NCI-H748 (cell line): ENCODE measurements at regions not wholly inside any gene's neighbourhood (a gene's known extent, or its start where the extent isn't known, plus 50 kb on each side); places are given as distances from the start of the nearest gene placed in this dataset.

Source experiments
- DNase-seq: peaks from one replicate; lab custom pipeline; 2025; ENCODE audit not compliant: unreplicated experiment; lab: John Stamatoyannopoulos, UW

DNA sequence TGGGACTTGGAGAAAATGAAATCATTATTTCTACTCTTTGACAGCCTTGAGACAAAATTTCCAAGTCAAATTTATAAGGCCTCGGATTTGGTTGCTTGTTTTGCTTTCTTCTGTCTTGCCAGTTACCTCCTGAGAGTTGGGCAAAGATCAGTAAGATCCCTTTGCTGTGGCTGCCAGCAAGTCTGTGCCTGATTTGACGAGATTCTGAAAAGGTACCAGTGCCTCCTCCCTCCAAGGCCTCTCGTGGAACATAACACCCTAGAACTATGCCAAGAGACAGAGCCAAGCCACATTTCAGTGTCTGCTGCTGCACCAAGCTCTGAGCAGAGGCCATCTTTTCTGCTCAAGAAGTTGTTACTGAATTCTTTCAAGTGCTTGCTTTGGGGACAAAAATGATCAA lies 61.0 kb downstream of the GTPBP8 start:
- no peak for DNase-seq

DNA sequence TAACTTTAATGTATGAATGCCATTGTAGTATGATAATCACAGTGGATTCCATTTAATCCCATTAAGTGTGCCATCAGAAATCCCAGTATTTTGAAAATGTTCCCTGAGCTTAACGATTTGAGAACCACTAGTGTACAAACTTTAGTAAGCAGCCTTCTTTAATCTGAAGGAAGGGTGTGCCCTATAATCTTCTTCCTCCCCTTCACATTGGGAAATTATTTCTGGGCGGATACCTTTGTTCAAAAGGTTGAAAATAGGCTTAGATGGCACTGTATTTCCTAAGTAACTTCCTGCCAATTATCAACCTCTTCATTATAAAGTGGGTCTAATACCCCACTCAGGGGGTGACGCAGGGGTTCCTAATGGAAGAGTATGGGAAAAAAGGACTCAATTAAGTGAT lies 62.4 kb downstream of the GTPBP8 start:
- DNase-seq: no peak

DNA sequence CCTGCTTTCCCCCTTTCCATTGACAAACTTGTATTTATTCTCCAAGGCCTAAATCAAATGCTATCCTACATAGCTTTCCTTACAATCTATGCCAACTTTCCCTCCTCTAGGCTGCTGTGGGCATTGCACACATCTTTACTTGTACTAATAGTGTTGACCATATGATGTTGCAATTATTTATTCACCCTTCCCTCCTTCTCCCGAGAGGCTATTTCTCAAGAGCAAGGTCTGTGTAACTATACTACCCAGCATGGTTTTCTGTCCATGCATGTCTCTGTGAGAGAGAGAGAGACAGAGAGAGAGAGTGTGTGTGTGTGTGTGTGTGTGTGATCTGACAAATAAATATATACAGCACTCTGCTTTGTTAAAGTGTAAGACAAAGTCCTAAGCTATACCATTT lies 63.8 kb downstream of the GTPBP8 start:
- no peak for DNase-seq

DNA sequence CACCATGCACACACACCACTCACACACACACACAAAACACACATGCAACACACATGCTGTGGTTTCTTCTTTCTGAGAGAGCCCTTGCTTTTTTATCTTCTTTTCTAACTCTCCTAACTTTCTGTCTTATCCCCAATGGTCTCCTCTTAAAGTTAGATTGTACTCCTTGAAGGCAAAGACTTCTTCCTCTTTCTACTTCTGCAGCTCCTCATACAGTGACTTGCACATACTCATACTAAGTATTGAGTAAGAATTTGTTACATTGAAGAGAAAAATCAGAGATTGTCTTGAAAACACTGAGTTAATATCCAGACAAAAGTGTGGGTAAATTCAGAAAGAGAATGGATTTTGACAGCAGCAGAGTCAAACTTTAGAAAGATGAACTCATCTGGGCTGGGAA lies 64.4 kb downstream of the GTPBP8 start:
- no peak for DNase-seq

DNA sequence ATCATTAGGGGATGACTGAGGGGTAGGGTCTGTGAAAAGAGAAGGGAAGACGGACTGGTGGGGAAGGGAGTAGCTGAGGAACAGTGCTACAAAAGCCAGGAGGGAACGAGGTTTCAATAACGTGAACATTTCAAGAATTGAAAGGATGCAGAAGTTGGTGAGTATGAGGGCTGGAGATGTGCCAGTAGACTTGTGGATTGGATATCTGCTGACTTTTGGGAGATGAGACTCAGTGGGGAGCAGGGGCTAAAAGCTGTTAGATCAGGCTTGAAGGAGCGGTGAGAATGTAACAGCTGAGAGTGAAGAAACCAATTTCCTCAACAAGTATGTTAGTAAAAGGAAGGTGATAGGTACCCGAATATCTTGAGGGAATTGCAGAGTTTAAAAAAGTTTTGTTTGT lies 65.2 kb downstream of the GTPBP8 start:
- no peak for DNase-seq

DNA sequence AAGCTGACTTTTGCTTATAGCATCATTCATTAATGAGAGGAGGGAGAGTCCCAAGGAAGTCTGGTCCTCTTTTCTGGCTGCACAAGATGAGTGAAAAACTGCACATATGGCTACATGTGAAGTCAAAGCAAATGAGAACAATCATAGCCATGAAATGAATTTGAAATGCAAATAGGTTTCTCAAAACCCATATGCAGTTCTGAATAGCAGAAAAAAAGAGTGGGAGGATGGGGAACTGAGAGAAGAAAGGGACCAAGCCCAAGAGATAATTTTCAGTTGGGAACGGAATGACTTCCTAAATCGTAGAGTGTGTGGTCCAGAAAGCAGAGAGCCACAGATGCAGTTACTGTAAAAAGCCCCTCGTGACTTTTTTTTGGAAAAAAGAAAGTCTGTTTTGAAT lies 66.3 kb downstream of the GTPBP8 start:
- no peak for DNase-seq

DNA sequence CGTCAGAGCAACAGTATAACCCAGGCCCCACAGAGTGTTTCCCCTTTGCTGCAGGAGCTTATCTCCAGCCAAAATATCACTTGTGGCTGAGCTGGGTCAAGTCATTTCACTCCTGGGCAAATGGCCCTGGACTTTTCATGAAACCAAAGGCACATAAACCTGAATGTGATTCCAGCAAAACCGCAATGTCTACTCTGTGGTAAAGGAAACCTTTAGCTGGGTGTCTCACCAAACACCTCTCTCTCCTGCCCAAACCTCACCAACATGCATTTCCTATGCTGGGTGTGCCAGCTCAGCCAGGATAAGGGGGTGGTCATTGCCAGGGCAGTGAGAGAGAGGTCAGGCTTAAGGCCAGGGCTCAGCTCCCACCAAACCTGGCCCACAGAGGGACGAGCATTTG lies 67.4 kb downstream of the GTPBP8 start:
- DNase-seq: no peak

DNA sequence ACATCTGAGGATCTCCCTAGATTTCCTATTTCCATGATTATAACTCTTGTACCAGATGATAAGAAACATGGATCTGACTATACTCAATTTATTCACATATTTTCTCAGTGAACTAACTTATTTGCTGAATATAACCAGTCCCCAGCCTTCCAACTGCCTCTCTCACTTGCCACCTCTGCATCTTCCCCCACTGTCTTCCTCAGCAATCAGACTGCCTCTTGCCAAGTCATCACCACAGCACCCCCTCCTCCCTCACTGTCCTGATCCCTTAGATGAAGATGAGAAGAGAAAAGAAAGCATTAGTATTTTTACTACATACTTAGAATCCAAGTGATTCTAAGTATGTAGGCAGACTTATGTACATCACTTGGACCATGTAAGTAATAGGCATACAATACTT lies 71.9 kb downstream of the GTPBP8 start:
- DNase-seq: no peak

DNA sequence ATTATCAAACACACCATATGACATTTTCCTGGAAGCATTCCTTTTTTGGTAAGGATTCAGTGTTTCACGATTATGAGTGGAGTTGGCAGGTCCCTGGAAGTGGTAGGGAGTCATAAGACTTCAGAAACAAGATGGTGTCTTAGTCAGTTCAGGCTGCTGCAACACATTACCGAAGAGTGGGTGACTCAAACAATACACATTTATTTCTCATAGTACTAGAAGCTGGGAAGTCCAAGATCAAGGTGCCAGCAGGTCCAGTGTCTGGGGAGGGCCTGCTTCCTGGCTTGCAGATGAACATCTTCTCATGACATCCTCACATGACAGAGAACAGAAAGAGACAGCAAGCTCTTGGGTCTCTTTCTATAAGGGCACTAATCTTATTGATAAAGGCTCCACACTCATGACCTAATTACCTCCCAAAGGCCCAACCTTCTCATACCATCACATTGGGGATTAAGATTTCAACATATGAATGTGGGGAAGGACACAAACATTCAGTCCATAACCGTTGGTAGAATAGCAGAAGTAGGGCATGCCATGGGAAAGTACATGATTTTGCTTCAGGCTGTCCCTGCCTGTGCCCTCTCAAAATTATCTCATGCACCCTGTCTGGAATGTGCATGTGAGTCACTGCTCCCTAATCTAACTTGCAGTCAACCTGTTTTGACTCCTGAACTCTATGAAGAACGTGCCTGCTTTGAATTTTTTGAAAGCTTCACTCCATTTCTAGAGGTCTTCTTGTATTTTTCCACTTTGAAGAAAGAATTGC lies 72.5 kb downstream of the GTPBP8 start:
- DNase-seq: no peak

DNA sequence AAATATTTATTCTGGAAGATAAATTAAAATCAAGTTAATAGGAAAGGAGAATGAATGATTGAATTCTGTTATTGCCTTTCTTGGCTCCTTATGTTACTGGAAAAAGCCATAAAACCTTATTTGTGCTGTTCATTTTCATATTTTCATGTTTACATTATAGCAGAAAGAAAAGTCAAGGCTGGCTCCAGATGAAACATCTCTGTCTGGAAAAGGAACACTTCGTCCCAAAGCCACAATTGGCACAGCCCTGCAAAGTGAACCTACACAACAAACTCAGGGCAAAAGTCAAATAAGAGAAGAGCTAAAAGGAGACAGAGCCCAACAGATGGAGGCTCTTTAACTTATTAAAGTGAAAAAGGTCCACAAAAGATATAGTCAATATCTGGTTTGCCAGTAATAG lies 73.4 kb downstream of the GTPBP8 start:
- no peak for DNase-seq

DNA sequence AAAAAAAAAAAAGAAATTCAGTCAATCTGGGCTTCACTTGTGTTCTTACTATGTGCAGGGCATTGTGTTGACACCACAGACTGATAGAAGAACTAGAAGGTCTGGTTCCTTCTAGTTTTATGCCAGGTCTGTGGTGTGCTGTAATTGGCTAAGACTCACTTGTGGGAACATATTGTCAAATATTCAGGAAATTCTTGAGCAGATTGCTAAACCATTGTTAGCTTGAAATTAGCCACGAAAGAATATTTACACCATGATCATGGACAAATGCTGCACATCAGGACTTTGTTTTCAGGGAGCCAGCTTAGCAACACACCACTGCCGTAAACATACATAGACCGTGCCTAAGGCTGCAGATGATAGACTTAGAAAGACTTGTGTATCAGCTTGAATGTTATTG lies 74.6 kb downstream of the GTPBP8 start:
- no peak for DNase-seq

DNA sequence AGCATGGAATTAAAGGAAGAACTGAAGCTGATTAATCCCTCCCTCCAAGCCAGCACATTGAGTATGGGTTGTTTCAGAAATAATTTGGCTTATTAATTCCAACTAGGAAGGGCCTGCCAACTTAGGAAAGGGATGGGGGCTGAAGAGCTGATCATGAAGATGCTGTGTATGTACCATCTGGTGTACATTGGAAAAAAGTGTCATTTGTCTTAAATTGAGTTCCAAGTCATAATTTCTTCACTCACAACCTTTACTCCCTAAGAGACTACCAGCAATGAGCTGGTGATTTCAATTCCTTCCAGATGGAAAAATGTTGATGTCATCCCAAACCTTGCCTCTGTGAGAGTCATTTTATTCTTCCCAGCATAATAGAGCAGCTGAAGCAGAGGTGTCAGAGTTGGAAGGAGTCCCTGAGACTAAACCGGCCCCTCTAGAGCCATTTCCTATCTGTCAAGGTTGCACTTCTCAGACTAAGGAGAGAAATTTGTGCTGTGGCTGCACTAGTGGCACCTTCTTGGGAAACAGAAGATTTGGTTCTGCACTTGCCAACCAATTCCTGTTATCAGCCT lies 79.4 kb downstream of the GTPBP8 start:
- no peak for DNase-seq

DNA sequence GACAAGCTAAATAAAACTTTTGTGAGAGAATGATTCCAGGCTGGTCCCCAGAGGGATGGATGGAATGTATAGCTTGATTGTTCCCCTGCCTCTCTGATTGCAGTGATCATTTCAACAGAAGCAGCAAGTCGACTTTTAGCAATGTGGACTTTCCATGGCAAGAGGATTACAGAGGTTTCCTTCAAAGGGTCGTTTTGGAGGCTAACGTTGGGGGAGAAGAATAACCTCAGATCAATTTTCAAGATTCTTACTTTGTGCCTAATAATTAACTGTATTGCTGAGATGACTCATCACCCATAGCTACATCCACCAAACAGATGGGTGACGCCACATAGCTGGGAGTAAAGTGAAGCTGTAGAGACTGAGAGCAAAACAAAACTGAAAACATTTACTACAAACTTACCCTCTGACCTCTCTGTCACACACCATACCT lies 79.9 kb downstream of the GTPBP8 start:
- no peak for DNase-seq

DNA sequence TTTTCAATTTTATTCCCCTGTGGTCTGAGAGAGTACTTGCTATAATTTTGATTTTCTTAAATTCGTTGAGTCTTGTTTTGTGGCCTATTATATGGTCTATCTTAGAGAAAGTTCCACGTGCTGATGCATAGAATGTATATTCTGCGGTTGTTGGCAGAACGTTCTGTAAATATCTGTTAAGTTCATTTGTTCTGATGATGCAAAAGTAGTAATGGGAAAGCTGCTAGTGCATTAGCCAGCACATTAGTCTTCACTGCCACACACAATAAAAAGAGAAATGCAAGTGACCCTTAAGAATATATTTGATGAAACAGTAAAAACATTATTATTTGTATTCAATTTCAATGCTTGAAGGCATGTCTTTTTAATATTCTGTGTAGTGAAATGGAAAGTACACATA lies 84.8 kb downstream of the GTPBP8 start:
- DNase-seq: no peak

DNA sequence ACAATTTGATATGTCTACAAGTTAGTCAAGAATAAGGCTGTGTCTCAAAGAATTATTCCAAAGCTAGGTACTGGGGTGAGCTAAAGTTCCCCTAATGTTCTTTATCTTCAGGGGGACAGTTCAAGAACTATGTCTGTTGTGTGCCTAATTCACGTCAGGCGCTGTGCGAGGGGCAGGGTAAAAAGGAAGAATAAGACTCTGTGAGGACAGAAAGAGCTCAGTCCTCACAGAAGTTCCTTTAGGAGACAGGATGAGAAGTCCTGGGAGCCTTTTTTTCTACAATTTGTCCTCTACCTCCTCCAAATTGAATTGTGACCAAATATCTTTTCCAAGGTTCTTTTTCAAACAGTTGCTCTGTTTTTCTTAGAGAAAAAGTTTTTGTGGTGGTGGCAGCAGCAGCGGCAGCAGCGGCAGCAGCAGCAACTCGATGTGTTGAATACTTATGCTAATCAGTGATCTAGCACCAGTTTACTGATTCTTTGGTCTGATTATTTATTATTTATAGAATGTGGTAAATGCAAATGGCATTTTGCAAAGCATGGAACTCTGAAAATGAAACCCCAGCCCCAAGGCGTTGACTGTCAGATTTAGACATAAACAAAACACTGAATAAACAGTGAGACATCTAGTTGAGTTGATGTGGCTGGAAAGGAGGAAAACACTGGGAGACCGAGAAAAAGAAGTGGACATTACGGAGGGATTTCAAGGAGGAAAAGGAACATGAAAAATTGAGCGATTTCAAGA lies 88.6 kb downstream of the GTPBP8 start:
- DNase-seq: no peak

DNA sequence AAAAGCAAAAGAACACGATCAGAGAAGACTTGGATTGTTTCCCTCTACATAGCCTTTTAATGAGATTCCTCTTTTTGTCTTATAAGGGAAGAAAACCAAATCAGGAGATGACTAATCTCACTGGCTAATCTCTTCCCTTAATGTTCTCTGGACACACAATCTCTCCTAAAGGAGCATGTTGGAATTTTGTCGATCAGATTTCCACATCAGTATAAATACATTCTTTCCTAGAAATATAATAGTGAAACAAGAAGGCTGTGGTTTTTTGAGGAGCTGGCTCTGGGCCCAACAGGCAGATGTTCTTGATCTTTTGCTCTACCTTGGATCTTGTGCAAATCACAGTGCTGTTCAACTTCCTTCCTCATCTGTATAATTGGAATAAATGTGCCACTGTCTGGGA lies 94.0 kb downstream of the GTPBP8 start:
- DNase-seq: no peak

DNA sequence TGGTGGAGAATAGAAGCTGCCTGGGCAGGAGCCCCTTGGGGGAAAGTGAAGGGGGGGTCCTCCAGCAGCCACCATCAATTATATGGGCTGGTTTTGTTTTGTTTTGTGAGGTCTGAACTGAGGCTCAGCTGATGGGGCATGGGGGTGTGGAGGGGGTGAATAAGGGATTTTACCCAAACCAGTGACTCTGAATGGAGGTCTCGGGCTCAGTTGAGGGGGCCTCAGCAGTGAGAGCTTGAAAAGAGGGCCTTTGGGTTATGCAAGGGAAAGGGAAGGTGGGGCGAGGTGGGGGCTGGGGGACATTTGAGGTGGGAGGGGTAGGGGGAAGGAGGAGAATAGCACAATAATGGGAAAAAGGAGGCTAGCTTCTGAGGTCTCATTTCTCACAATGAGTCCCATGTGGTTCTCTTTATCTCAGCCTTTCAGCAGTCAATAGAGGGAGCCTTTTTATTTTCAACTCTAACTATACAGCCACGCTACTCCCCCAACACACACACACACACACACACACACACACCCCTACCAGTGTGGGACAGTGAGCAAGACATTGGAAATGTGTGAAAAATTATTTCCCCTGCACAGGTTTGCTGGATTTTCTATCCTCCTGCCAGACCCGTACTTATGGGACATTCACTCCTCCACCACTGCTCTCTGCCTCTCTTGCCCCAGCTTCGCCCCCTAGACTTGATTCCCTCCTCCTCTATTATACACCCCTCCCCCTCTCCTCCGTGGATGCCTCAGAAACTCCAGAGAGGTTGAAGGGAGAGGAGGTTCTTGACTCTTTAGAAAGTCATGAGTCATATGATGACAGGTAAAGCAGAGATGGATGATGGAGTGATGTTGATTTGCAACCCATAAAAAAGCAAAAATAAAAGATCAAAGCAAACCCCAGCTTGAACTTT lies 96.0 kb downstream of the GTPBP8 start:
- DNase-seq: no peak

DNA sequence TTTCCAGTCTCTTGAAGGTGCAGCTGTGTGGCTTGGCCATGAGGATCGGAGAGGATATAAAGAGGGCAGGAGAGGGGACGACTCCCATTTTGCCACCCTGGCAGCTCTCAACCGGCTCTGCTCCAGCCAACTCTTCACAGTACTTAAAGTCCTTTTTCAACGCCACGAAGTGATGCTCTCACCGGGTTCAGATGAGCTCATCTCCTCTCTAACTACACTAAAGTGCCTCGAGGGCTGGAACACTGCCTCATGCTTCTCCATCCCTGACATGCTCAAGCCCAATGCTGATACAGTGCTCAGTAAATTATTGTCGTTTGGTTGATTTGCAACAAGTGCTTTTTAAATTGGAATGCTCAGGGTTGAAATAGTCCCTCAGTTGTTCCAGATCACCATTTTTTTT lies 97.8 kb downstream of the GTPBP8 start:
- no peak for DNase-seq

DNA sequence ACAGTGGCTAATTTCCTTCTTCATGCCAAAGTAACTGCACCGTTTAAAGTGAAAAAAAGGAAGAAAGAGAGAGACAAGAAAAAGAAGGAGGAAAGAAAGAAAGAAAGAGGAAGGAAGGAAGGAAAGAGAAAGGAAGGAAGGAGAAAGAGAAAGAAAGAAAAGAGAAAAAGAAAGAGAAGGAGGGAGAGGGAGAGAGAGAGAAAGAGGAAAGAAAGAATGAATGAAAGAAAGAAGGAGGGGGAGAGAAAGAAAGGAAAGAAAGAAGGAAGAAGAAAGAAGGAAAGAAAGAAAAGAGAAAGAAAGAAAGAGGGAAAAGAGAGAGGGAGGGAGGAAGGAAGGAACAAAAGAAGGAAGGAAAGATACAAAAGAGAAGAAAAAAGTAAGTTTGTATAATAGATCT lies 100.6 kb downstream of the GTPBP8 start:
- no peak for DNase-seq

DNA sequence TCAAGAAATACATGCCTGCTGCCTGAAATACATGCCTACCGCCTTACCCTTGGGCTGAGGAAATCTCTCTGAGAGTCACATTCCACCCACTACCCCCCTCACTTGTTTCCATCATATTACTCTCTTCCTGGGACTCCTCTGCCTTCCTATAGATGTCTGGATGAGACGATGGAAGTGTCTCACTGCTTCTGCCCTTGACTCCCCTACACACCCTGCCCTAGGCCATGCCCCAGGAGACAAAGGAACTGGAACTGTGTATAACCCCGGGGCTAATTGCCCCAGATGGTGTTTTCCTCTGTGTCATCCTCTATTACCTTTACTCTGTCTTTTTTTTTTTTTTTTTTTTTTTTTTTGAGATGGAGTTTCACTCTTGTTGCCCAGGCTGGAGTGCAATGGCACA lies 102.0 kb downstream of the GTPBP8 start:
- no peak for DNase-seq
